HEK293 (cell line): ENCODE measurements at regions not wholly inside any gene's neighbourhood (a gene's known extent, or its start where the extent isn't known, plus 50 kb on each side); places are given as distances from the start of the nearest gene placed in this dataset.
"Not testable (repeated sequence)": the region's sequence is repeated elsewhere in the genome, so short reads cannot be mapped to it uniquely, and the experiment has no call there.

Source experiments
- CTCF ChIP-seq: fragments of 450-650 bp; formaldehyde crosslinking; IDR thresholded peaks from 2 replicates; pipeline ENCODE4 v1.5.1; 2016; ENCODE audit warnings: missing biosample characterization, missing genetic modification characterization
- EGR2 ChIP-seq: fragments of 450-650 bp; formaldehyde crosslinking; IDR thresholded peaks from 2 replicates; pipeline ENCODE4 v1.5.1; 2016; ENCODE audit warnings: low read depth, missing biosample characterization, missing genetic modification characterization
- GLIS2 ChIP-seq: fragments of 450-650 bp; formaldehyde crosslinking; IDR thresholded peaks from 2 replicates; pipeline ENCODE4 v1.5.1; 2016; ENCODE audit warnings: missing biosample characterization, missing genetic modification characterization
- KLF9 ChIP-seq: fragments of 450-650 bp; formaldehyde crosslinking; IDR thresholded peaks from 2 replicates; pipeline ENCODE4 v1.5.1; 2016; ENCODE audit warnings: missing biosample characterization, missing genetic modification characterization, low read depth
- MYNN ChIP-seq: fragments of 450-650 bp; formaldehyde crosslinking; IDR thresholded peaks from 2 replicates; pipeline ENCODE4 v1.5.1; 2016; ENCODE audit warnings: missing biosample characterization, missing genetic modification characterization, borderline replicate concordance
- ZBTB10 ChIP-seq: fragments of 450-650 bp; formaldehyde crosslinking; IDR thresholded peaks from 2 replicates; pipeline ENCODE4 v1.5.1; 2016; ENCODE audit warnings: missing biosample characterization, missing genetic modification characterization
- ZNF155 ChIP-seq: fragments of 450-650 bp; formaldehyde crosslinking; IDR thresholded peaks from 2 replicates; pipeline ENCODE4 v1.5.1; 2016; ENCODE audit warnings: missing biosample characterization, missing genetic modification characterization
- ZNF23 ChIP-seq: fragments of 450-650 bp; formaldehyde crosslinking; IDR thresholded peaks from 2 replicates; pipeline ENCODE4 v1.5.1; 2016; ENCODE audit warnings: missing biosample characterization, missing genetic modification characterization, borderline replicate concordance
- ZNF280D ChIP-seq: fragments of 450-650 bp; formaldehyde crosslinking; IDR thresholded peaks from 2 replicates; pipeline ENCODE4 v1.5.1; 2016; ENCODE audit warnings: missing biosample characterization, missing genetic modification characterization
- ZNF335 ChIP-seq: fragments of 450-650 bp; formaldehyde crosslinking; conservative IDR thresholded peaks from 2 replicates; pipeline ENCODE4 v1.5.1; 2016; ENCODE audit warnings: missing biosample characterization, missing genetic modification characterization
- ZNF777 ChIP-seq: fragments of 450-650 bp; formaldehyde crosslinking; IDR thresholded peaks from 2 replicates; pipeline ENCODE4 v1.5.1; 2017; ENCODE audit warnings: missing biosample characterization, missing genetic modification characterization, borderline replicate concordance

GRCh38 chr14:50030911-50031310 lies 85.5 kb downstream of the VCPKMT start:
- TF ChIP-seq CTCF (tag by site-specific recombination); ZNF280D (tag by site-specific recombination); ZNF23 (tag by site-specific recombination); ZBTB10 (tag by site-specific recombination); ZNF335; ZNF155 (tag by site-specific recombination); EGR2 (tag by site-specific recombination); GLIS2 (tag by site-specific recombination); KLF9 (tag by site-specific recombination); ZNF777 (tag by site-specific recombination); MYNN (tag by site-specific recombination): not testable (repeated sequence)
